SU-DHL-6 (cell line): ENCODE measurements at regions not wholly inside any gene's neighbourhood (a gene's known extent, or its start where the extent isn't known, plus 50 kb on each side); places are given as distances from the start of the nearest gene placed in this dataset.

Source experiments
- CTCF ChIP-seq: fragments of 200-600 bp; sonication (generic); IDR thresholded peaks from one replicate; pipeline ENCODE4 v1.5.1; 2017; ENCODE audit warnings: antibody characterized with exemption, mild to moderate bottlenecking, low read length, moderate library complexity; ENCODE audit not compliant: insufficient read depth, poor library complexity, severe bottlenecking
- EZH2phosphoT487 ChIP-seq: fragments of 200-600 bp; sonication (generic), shearing (Covaris generic); conservative IDR thresholded peaks from 2 replicates; pipeline ENCODE4 v1.6.1; 2018; ENCODE audit warnings: mild to moderate bottlenecking, antibody characterized with exemption, low read length, moderate library complexity, mixed read lengths

GRCh38 chr5:143613329-143613728 is 198.6 kb upstream of the HMHB1 start:
- TF ChIP-seq CTCF (no peak), EZH2phosphoT487 (no peak)
